PC-3 (cell line): ENCODE measurements at regions not wholly inside any gene's neighbourhood (a gene's known extent, or its start where the extent isn't known, plus 50 kb on each side); places are given as distances from the start of the nearest gene placed in this dataset.

Source experiments
- EZH2 ChIP-seq: fragments of 300-600 bp; sonication (generic); IDR thresholded peaks from one replicate; pipeline ENCODE4 v1.6.1; 2017; ENCODE audit warnings: antibody characterized with exemption, mild to moderate bottlenecking, low read length; ENCODE audit not compliant: unreplicated experiment
- TF ChIP-seq, protein P1 (sequence below): fragments of 300-600 bp; sonication (generic); conservative IDR thresholded peaks from 2 replicates; pipeline ENCODE4 v1.5.1; 2017; ENCODE audit warnings: antibody characterized with exemption, low read depth, mild to moderate bottlenecking, low read length

DNA sequence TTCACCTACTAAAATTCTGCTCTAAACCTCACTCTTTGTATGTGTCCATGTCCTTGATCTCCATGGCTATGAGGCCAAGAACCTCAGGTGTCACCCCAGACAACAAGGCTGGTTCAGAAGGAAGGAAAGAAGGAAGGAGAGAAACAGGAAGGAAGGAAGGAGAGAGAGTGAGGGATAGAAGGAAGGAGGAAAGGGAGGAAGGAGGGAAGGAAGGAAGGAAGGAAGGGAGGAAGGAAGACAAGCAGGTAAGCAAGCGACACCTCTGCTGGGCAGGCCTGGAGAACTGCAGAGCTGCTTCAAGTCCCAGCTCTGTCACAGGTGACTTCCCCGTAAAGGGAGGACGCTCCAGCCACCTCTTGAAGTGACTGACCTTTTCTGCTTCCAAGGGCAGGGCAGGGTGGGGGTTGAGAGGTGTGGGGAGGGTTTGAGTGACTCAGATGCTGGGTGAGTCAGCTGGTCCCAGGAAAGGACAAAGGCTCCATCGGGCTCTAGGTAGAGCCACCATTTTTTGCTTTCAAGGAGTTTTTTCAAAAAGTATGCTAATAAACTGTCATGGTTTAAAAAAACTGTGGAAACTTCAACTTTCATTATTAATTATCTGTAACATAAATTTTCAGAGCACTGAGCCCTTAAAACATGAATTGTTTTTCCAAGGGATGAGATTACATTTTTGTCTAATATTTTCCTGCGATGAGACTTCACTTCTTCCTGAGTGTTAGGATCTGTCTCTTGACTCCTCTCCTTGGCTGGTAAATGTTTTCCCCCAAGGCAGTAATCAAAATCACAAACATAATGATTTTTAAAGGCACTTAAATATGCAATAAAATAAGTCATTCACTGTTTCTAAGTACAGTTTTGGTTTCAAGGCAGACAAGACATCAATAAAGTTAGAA is 90.1 kb upstream of the L3MBTL4 start:
- TF ChIP-seq, protein P1, sequence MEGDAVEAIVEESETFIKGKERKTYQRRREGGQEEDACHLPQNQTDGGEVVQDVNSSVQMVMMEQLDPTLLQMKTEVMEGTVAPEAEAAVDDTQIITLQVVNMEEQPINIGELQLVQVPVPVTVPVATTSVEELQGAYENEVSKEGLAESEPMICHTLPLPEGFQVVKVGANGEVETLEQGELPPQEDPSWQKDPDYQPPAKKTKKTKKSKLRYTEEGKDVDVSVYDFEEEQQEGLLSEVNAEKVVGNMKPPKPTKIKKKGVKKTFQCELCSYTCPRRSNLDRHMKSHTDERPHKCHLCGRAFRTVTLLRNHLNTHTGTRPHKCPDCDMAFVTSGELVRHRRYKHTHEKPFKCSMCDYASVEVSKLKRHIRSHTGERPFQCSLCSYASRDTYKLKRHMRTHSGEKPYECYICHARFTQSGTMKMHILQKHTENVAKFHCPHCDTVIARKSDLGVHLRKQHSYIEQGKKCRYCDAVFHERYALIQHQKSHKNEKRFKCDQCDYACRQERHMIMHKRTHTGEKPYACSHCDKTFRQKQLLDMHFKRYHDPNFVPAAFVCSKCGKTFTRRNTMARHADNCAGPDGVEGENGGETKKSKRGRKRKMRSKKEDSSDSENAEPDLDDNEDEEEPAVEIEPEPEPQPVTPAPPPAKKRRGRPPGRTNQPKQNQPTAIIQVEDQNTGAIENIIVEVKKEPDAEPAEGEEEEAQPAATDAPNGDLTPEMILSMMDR: no peak
- no peak for TF ChIP-seq EZH2
